Effector CD4-positive, alpha-beta T cell (primary cell): ENCODE measurements at regions not wholly inside any gene's neighbourhood (a gene's known extent, or its start where the extent isn't known, plus 50 kb on each side); places are given as distances from the start of the nearest gene placed in this dataset.

Source experiments
- DNase-seq: peaks from one replicate; pipeline ENCODE4 v3.0.0-alpha.2; 2020

- no peak for DNase-seq
Measured at GRCh38 chr2:235267251-235267650, 226.6 kb upstream of the AGAP1 start.

GRCh38 chr2:235268535-235268934 lies 225.3 kb upstream of the AGAP1 start:
- DNase-seq = no peak

- DNase-seq = no peak
Measured at GRCh38 chr2:235270291-235270690, 223.6 kb upstream of the AGAP1 start.

- DNase-seq = no peak
Measured at GRCh38 chr2:235270956-235271355, 222.9 kb upstream of the AGAP1 start.

- DNase-seq = no peak
Measured at GRCh38 chr2:235271936-235272335, 221.9 kb upstream of the AGAP1 start.

GRCh38 chr2:235274023-235274422 lies 219.8 kb upstream of the AGAP1 start:
- no peak for DNase-seq

GRCh38 chr2:235277485-235277884 lies 216.4 kb upstream of the AGAP1 start:
- no peak for DNase-seq

GRCh38 chr2:235278771-235279355 lies 215.0 kb upstream of the AGAP1 start:
- DNase-seq = no peak

- DNase-seq = no peak
Measured at GRCh38 chr2:235279965-235280364, 213.9 kb upstream of the AGAP1 start.

- DNase-seq = no peak
Measured at GRCh38 chr2:235283246-235283645, 210.6 kb upstream of the AGAP1 start.

GRCh38 chr2:235286622-235287374 lies 207.0 kb upstream of the AGAP1 start:
- no peak for DNase-seq

GRCh38 chr2:235287375-235287733 lies 206.5 kb upstream of the AGAP1 start:
- no peak for DNase-seq

GRCh38 chr2:235291461-235291860 lies 202.4 kb upstream of the AGAP1 start:
- DNase-seq = no peak

GRCh38 chr2:235293061-235293460 lies 200.8 kb upstream of the AGAP1 start:
- no peak for DNase-seq

- no peak for DNase-seq
Measured at GRCh38 chr2:235295831-235296230, 198.0 kb upstream of the AGAP1 start.

GRCh38 chr2:235300368-235301201 lies 193.3 kb upstream of the AGAP1 start:
- no peak for DNase-seq

GRCh38 chr2:235301202-235302076 lies 192.4 kb upstream of the AGAP1 start:
- DNase-seq = no peak

GRCh38 chr2:235302263-235302662 lies 191.6 kb upstream of the AGAP1 start:
- no peak for DNase-seq

- no peak for DNase-seq
Measured at GRCh38 chr2:235303499-235304291, 190.1 kb upstream of the AGAP1 start.

- DNase-seq = no peak
Measured at GRCh38 chr2:235305678-235306077, 188.2 kb upstream of the AGAP1 start.

- no peak for DNase-seq
Measured at GRCh38 chr2:235311044-235311443, 182.8 kb upstream of the AGAP1 start.

GRCh38 chr2:235312571-235312970 lies 181.3 kb upstream of the AGAP1 start:
- no peak for DNase-seq
